Kidney tubule cell (primary cell): ENCODE measurements at regions not wholly inside any gene's neighbourhood (a gene's known extent, or its start where the extent isn't known, plus 50 kb on each side); places are given as distances from the start of the nearest gene placed in this dataset.
A peak's percentile ranks its signal among the peaks of the same experiment; 100 is the strongest.
"Not testable (repeated sequence)": the region's sequence is repeated elsewhere in the genome, so short reads cannot be mapped to it uniquely, and the experiment has no call there.

Experiments
- DNase-seq: peaks from one replicate; pipeline ENCODE4 v3.0.0-alpha.2; 2018; ENCODE audit warnings: low spot score

- no peak for DNase-seq
Observed at GRCh38 chr4:96972920-96973319, 1133.0 kb downstream of the PDHA2 start.

GRCh38 chr4:96974295-96974694 lies 1134.4 kb downstream of the PDHA2 start:
- no peak for DNase-seq

- DNase-seq, result peak; percentile 31
Observed at GRCh38 chr4:96983830-96984229, 1143.9 kb downstream of the PDHA2 start.

- DNase-seq, result no peak
Observed at GRCh38 chr4:96986816-96987215, 1146.9 kb downstream of the PDHA2 start.

- no peak for DNase-seq
Observed at GRCh38 chr4:96991083-96991482, 1151.2 kb downstream of the PDHA2 start.

- DNase-seq, result no peak
Observed at GRCh38 chr4:96992443-96992842, 1150.8 kb downstream of the STPG2 start.

GRCh38 chr4:96993560-96993959 lies 1149.7 kb downstream of the STPG2 start:
- no peak for DNase-seq

- DNase-seq, result no peak
Observed at GRCh38 chr4:97003715-97004114, 1139.6 kb downstream of the STPG2 start.

GRCh38 chr4:97013309-97013708 lies 1130.0 kb downstream of the STPG2 start:
- DNase-seq, result no peak

- DNase-seq, result peak; percentile 45
Observed at GRCh38 chr4:97013711-97014110, 1129.6 kb downstream of the STPG2 start.

GRCh38 chr4:97015301-97015700 lies 1128.0 kb downstream of the STPG2 start:
- DNase-seq, result no peak

- DNase-seq, result peak; percentile 42
Observed at GRCh38 chr4:97016186-97016907, 1126.9 kb downstream of the STPG2 start.

GRCh38 chr4:97027728-97028410 lies 1115.4 kb downstream of the STPG2 start:
- no peak for DNase-seq

GRCh38 chr4:97028785-97029184 lies 1114.5 kb downstream of the STPG2 start:
- no peak for DNase-seq

GRCh38 chr4:97037411-97038145 lies 1105.7 kb downstream of the STPG2 start:
- peak; percentile 42 for DNase-seq

- DNase-seq, result no peak
Observed at GRCh38 chr4:97038146-97038516, 1105.1 kb downstream of the STPG2 start.

GRCh38 chr4:97072666-97073065 lies 1070.6 kb downstream of the STPG2 start:
- DNase-seq, result no peak

- peak; percentile 13 for DNase-seq
Observed at GRCh38 chr4:97073194-97073593, 1070.1 kb downstream of the STPG2 start.

- no peak for DNase-seq
Observed at GRCh38 chr4:97074531-97074930, 1068.7 kb downstream of the STPG2 start.

GRCh38 chr4:97081951-97082350 lies 1061.3 kb downstream of the STPG2 start:
- DNase-seq, result no peak

- not testable (repeated sequence) for DNase-seq
Observed at GRCh38 chr4:97097036-97097435, 1046.2 kb downstream of the STPG2 start.

- DNase-seq, result not testable (repeated sequence)
Observed at GRCh38 chr4:97101171-97101570, 1042.1 kb downstream of the STPG2 start.

- no peak for DNase-seq
Observed at GRCh38 chr4:97103252-97103651, 1040.0 kb downstream of the STPG2 start.
